HL-60 (cell line): ENCODE measurements at regions not wholly inside any gene's neighbourhood (a gene's known extent, or its start where the extent isn't known, plus 50 kb on each side); places are given as distances from the start of the nearest gene placed in this dataset.

Experiments used
- DNase-seq, 2 experiments: peaks; one replicate each; pipeline ENCODE4 v3.0.0-alpha.2; 2010 to 2020; ENCODE audit warnings: low read depth in 1 of 2, low spot score in 1 of 2
- H3K27ac ChIP-seq: fragments of 250-450 bp; sonication (Bioruptor Pico); replicated peaks from 2 replicates; pipeline ENCODE4 v1.5.1; 2020; ENCODE audit warnings: mild to moderate bottlenecking, moderate library complexity
- H3K27me3 ChIP-seq: fragments of 250-450 bp; sonication (Bioruptor Pico); 2 replicates; pipeline ENCODE4 v1.5.1; 2021; ENCODE audit warnings: mild to moderate bottlenecking, moderate library complexity; ENCODE audit not compliant: insufficient read depth, poor library complexity, severe bottlenecking
- H3K4me3 ChIP-seq: replicated peaks from 2 replicates; pipeline ENCODE4 v1.5.1; 2011; ENCODE audit warnings: mild to moderate bottlenecking, control low read depth, low read length; ENCODE audit not compliant: insufficient read depth
- CTCF ChIP-seq: IDR thresholded peaks from one replicate; pipeline ENCODE4 v1.5.1; 2011; ENCODE audit warnings: low read length, control low read depth, inconsistent platforms; ENCODE audit not compliant: insufficient read depth
- GABPA ChIP-seq: IDR thresholded peaks from 2 replicates; pipeline ENCODE4 v1.6.1; 2012; ENCODE audit warnings: low read depth
- POLR2AphosphoS5 ChIP-seq: IDR thresholded peaks from 2 replicates; pipeline ENCODE4 v1.6.1; 2012; ENCODE audit warnings: low read depth
- REST ChIP-seq: IDR thresholded peaks from 2 replicates; pipeline ENCODE4 v1.6.1; 2012; ENCODE audit warnings: low read depth; ENCODE audit not compliant: insufficient replicate concordance
- SPI1 ChIP-seq: IDR thresholded peaks from 2 replicates; pipeline ENCODE4 v1.6.1; 2012; ENCODE audit warnings: low read depth, mild to moderate bottlenecking, borderline replicate concordance

- Histone ChIP-seq H3K27me3 (no peaks in the 10 kb centered on the region), H3K27ac (no peak overlapping the region), H3K4me3 (no peak overlapping the region)
- DNase-seq: no peak
- no peak for TF ChIP-seq CTCF
- no peak for TF ChIP-seq GABPA
- no peak for TF ChIP-seq POLR2AphosphoS5
- no peak for TF ChIP-seq REST
- no peak for TF ChIP-seq SPI1
Observed at GRCh38 chr10:71131096-71131495, 81.3 kb upstream of the UNC5B start.

GRCh38 chr10:71131508-71132088, 80.8 kb upstream of the UNC5B start:
- H3K4me3 ChIP-seq: no peak overlapping the region
- H3K27me3 ChIP-seq: no peaks in the 10 kb centered on the region
- no peak for TF ChIP-seq SPI1
- no peak for TF ChIP-seq CTCF
- TF ChIP-seq GABPA: no peak
- no peak for TF ChIP-seq REST
- no peak for TF ChIP-seq POLR2AphosphoS5
- no peak for DNase-seq
- no peak overlapping the region for H3K27ac ChIP-seq

- Histone ChIP-seq H3K27ac (no peak overlapping the region), H3K27me3 (no peaks in the 10 kb centered on the region), H3K4me3 (no peak overlapping the region)
- TF ChIP-seq GABPA (no peak), CTCF (no peak), REST (no peak), SPI1 (no peak), POLR2AphosphoS5 (no peak)
- DNase-seq: no peak
Observed at GRCh38 chr10:71132321-71132810, 80.0 kb upstream of the UNC5B start.
